ENCODE measurements at regions not wholly inside any gene's neighbourhood (a gene's known extent, or its start where the extent isn't known, plus 50 kb on each side); places are given as distances from the start of the nearest gene placed in this dataset.

- Mint-ChIP-seq H3K4me1 (ENCODE audit: low read depth) (no peaks in the 10 kb centered on the region), H3K27ac (no peak overlapping the region), H3K9me3 (ENCODE audit: low read depth) (no peaks in the 10 kb centered on the region), H3K4me3 (no peak overlapping the region), H3K36me3 (no peaks in the 10 kb centered on the region), H3K27me3 (no peaks in the 10 kb centered on the region)
Measured at GRCh38 chr5:8585230-8586018, 716.5 kb downstream of the MTRR start.

GRCh38 chr5:8590959-8591358, 722.0 kb downstream of the MTRR start:
- H3K36me3 Mint-ChIP-seq, result no peaks in the 10 kb centered on the region
- H3K27ac Mint-ChIP-seq, result no peak overlapping the region
- H3K4me3 Mint-ChIP-seq, result no peak overlapping the region
- no peaks in the 10 kb centered on the region for H3K27me3 Mint-ChIP-seq
- H3K4me1 Mint-ChIP-seq (ENCODE audit: low read depth), result no peaks in the 10 kb centered on the region
- peaks cover 3% of the 10 kb centered on the region for H3K9me3 Mint-ChIP-seq (ENCODE audit: low read depth)

GRCh38 chr5:8598356-8598755, 729.4 kb downstream of the MTRR start:
- no peak overlapping the region for H3K27ac Mint-ChIP-seq

GRCh38 chr5:8598996-8599395, 730.0 kb downstream of the MTRR start:
- H3K4me3 Mint-ChIP-seq, result no peak overlapping the region
- H3K4me1 Mint-ChIP-seq (ENCODE audit: low read depth), result no peaks in the 10 kb centered on the region
- H3K36me3 Mint-ChIP-seq, result no peaks in the 10 kb centered on the region
- H3K9me3 Mint-ChIP-seq (ENCODE audit: low read depth), result peaks cover 8% of the 10 kb centered on the region
- H3K27me3 Mint-ChIP-seq, result no peaks in the 10 kb centered on the region
- no peak overlapping the region for H3K27ac Mint-ChIP-seq

More at GRCh38 chr5:8598356-8598755, 729.4 kb downstream of the MTRR start:
- no peaks in the 10 kb centered on the region for H3K36me3 Mint-ChIP-seq
- H3K9me3 Mint-ChIP-seq (ENCODE audit: low read depth), result peaks cover 8% of the 10 kb centered on the region
- no peaks in the 10 kb centered on the region for H3K4me1 Mint-ChIP-seq (ENCODE audit: low read depth)
- H3K27me3 Mint-ChIP-seq, result no peaks in the 10 kb centered on the region
- H3K4me3 Mint-ChIP-seq, result no peak overlapping the region

GRCh38 chr5:8600843-8601242, 731.9 kb downstream of the MTRR start:
- Mint-ChIP-seq H3K36me3 (no peaks in the 10 kb centered on the region), H3K4me1 (ENCODE audit: low read depth) (no peaks in the 10 kb centered on the region), H3K27me3 (no peaks in the 10 kb centered on the region), H3K4me3 (no peak overlapping the region), H3K9me3 (ENCODE audit: low read depth) (peaks cover 5% of the 10 kb centered on the region), H3K27ac (no peak overlapping the region)

- Mint-ChIP-seq H3K27ac (no peak overlapping the region), H3K4me1 (ENCODE audit: low read depth) (no peaks in the 10 kb centered on the region), H3K9me3 (ENCODE audit: low read depth) (peaks cover 5% of the 10 kb centered on the region), H3K36me3 (no peaks in the 10 kb centered on the region), H3K27me3 (no peaks in the 10 kb centered on the region), H3K4me3 (no peak overlapping the region)
Measured at GRCh38 chr5:8601831-8602354, 732.9 kb downstream of the MTRR start.

GRCh38 chr5:8606231-8606630, 737.3 kb downstream of the MTRR start:
- H3K9me3 Mint-ChIP-seq (ENCODE audit: low read depth), result no peaks in the 10 kb centered on the region
- no peak overlapping the region for H3K27ac Mint-ChIP-seq
- H3K4me3 Mint-ChIP-seq, result no peak overlapping the region
- no peaks in the 10 kb centered on the region for H3K36me3 Mint-ChIP-seq
- H3K27me3 Mint-ChIP-seq, result no peaks in the 10 kb centered on the region
- no peaks in the 10 kb centered on the region for H3K4me1 Mint-ChIP-seq (ENCODE audit: low read depth)

GRCh38 chr5:8611067-8611466, 742.1 kb downstream of the MTRR start:
- H3K4me3 Mint-ChIP-seq, result no peak overlapping the region
- H3K9me3 Mint-ChIP-seq (ENCODE audit: low read depth), result peaks cover 7% of the 10 kb centered on the region
- no peak overlapping the region for H3K27ac Mint-ChIP-seq
- no peaks in the 10 kb centered on the region for H3K36me3 Mint-ChIP-seq
- H3K4me1 Mint-ChIP-seq (ENCODE audit: low read depth), result no peaks in the 10 kb centered on the region
- no peaks in the 10 kb centered on the region for H3K27me3 Mint-ChIP-seq

GRCh38 chr5:8613078-8613685, 744.2 kb downstream of the MTRR start:
- H3K27me3 Mint-ChIP-seq, result no peaks in the 10 kb centered on the region
- peaks cover 7% of the 10 kb centered on the region for H3K9me3 Mint-ChIP-seq (ENCODE audit: low read depth)
- H3K36me3 Mint-ChIP-seq, result no peaks in the 10 kb centered on the region
- H3K4me3 Mint-ChIP-seq, result no peak overlapping the region
- H3K27ac Mint-ChIP-seq, result no peak overlapping the region
- H3K4me1 Mint-ChIP-seq (ENCODE audit: low read depth), result no peaks in the 10 kb centered on the region

GRCh38 chr5:8615142-8615858, 746.4 kb downstream of the MTRR start:
- no peaks in the 10 kb centered on the region for H3K4me1 Mint-ChIP-seq (ENCODE audit: low read depth)
- no peaks in the 10 kb centered on the region for H3K27me3 Mint-ChIP-seq
- H3K27ac Mint-ChIP-seq, result no peak overlapping the region
- peaks cover 7% of the 10 kb centered on the region for H3K9me3 Mint-ChIP-seq (ENCODE audit: low read depth)
- H3K4me3 Mint-ChIP-seq, result no peak overlapping the region
- H3K36me3 Mint-ChIP-seq, result no peaks in the 10 kb centered on the region

GRCh38 chr5:8628521-8628920, 759.6 kb downstream of the MTRR start:
- Mint-ChIP-seq H3K4me3 (no peak overlapping the region), H3K27me3 (no peaks in the 10 kb centered on the region), H3K4me1 (ENCODE audit: low read depth) (no peaks in the 10 kb centered on the region), H3K36me3 (no peaks in the 10 kb centered on the region), H3K27ac (no peak overlapping the region), H3K9me3 (ENCODE audit: low read depth) (peaks cover 4% of the 10 kb centered on the region)

- Mint-ChIP-seq H3K36me3 (no peaks in the 10 kb centered on the region), H3K4me3 (no peak overlapping the region), H3K27ac (no peak overlapping the region), H3K4me1 (ENCODE audit: low read depth) (no peaks in the 10 kb centered on the region), H3K9me3 (ENCODE audit: low read depth) (peaks cover 11% of the 10 kb centered on the region), H3K27me3 (no peaks in the 10 kb centered on the region)
Measured at GRCh38 chr5:8633259-8633658, 764.3 kb downstream of the MTRR start.

GRCh38 chr5:8633696-8634095, 764.7 kb downstream of the MTRR start:
- Mint-ChIP-seq H3K9me3 (ENCODE audit: low read depth) (peaks cover 11% of the 10 kb centered on the region), H3K27me3 (no peaks in the 10 kb centered on the region)

GRCh38 chr5:8634219-8634618, 765.3 kb downstream of the MTRR start:
- Mint-ChIP-seq H3K4me1 (ENCODE audit: low read depth) (no peaks in the 10 kb centered on the region), H3K36me3 (no peaks in the 10 kb centered on the region), H3K4me3 (no peak overlapping the region), H3K27me3 (no peaks in the 10 kb centered on the region), H3K9me3 (ENCODE audit: low read depth) (peaks cover 11% of the 10 kb centered on the region), H3K27ac (no peak overlapping the region)

More at GRCh38 chr5:8633696-8634095, 764.7 kb downstream of the MTRR start:
- Mint-ChIP-seq H3K27ac (no peak overlapping the region), H3K4me3 (no peak overlapping the region), H3K4me1 (ENCODE audit: low read depth) (no peaks in the 10 kb centered on the region), H3K36me3 (no peaks in the 10 kb centered on the region)

Measured in activated naive CD8-positive, alpha-beta T cell (primary cell).